Neural cell (in vitro differentiated cells): ENCODE measurements at regions not wholly inside any gene's neighbourhood (a gene's known extent, or its start where the extent isn't known, plus 50 kb on each side); places are given as distances from the start of the nearest gene placed in this dataset.

ENCODE experiments used
- H2AFZ ChIP-seq: fragments of 200-600, 300-800 bp; sonication (generic), shearing (Covaris generic); 2 replicates; pipeline ENCODE4 v1.6.0; 2014; ENCODE audit warnings: low read depth, mild to moderate bottlenecking, antibody characterized with exemption, low read length, moderate library complexity
- H3F3A ChIP-seq: fragments of 200-600 bp; shearing (Covaris generic); 2 replicates; pipeline ENCODE4 v1.6.1; 2016; ENCODE audit warnings: mild to moderate bottlenecking, moderate library complexity, mixed read lengths, antibody characterized with exemption, low read length; ENCODE audit not compliant: insufficient read depth, poor library complexity, severe bottlenecking
- H3K27ac ChIP-seq: fragments of 200-600, 300-800 bp; sonication (generic), shearing (Covaris generic); 2 replicates; pipeline ENCODE4 v1.5.1; 2014; ENCODE audit warnings: mild to moderate bottlenecking, low read length, moderate library complexity
- H3K27me3 ChIP-seq: fragments of 300-800, 200-600 bp; sonication (generic), shearing (Covaris generic); 2 replicates; pipeline ENCODE4 v1.6.0; 2014; ENCODE audit warnings: mild to moderate bottlenecking, low read depth, low read length, moderate library complexity; ENCODE audit not compliant: insufficient read depth
- H3K36me3 ChIP-seq: fragments of 300-800, 200-600 bp; sonication (generic), shearing (Covaris generic); 2 replicates; pipeline ENCODE4 v1.5.1; 2014; ENCODE audit warnings: mild to moderate bottlenecking, antibody characterized with exemption, low read length, moderate library complexity; ENCODE audit not compliant: insufficient read depth
- H3K4me2 ChIP-seq: fragments of 300-800, 200-600 bp; sonication (generic), shearing (Covaris generic); 2 replicates; pipeline ENCODE4 v1.6.0; 2014; ENCODE audit warnings: mild to moderate bottlenecking, low read length
- H3K4me3 ChIP-seq: fragments of 300-800, 200-600 bp; sonication (generic), shearing (Covaris generic); 2 replicates; pipeline ENCODE4 v1.5.1; 2014; ENCODE audit warnings: mild to moderate bottlenecking, low read length, moderate library complexity
- H3K79me2 ChIP-seq: fragments of 200-600 bp; shearing (Covaris generic); replicated peaks from 2 replicates; pipeline ENCODE4 v1.6.0; 2014; ENCODE audit warnings: mild to moderate bottlenecking, low read length, moderate library complexity; ENCODE audit not compliant: insufficient read depth
- H3K9ac ChIP-seq: fragments of 300-800, 200-600 bp; sonication (generic), shearing (Covaris generic); 2 replicates; pipeline ENCODE4 v1.6.1; 2016; ENCODE audit warnings: mild to moderate bottlenecking, low read length, mixed read lengths
- H3K9me2 ChIP-seq: fragments of 200-600 bp; shearing (Covaris generic); 2 replicates; pipeline ENCODE4 v1.6.1; 2016; ENCODE audit warnings: mild to moderate bottlenecking, low read length, mixed read lengths; ENCODE audit not compliant: insufficient read depth
- H3K9me3 ChIP-seq: fragments of 200-600, 300-800 bp; sonication (generic), shearing (Covaris generic); 2 replicates; pipeline ENCODE4 v1.6.1; 2016; ENCODE audit warnings: mild to moderate bottlenecking, mixed run types, low read length, moderate library complexity, mixed read lengths
- H4K20me1 ChIP-seq: fragments of 200-600 bp; shearing (Covaris generic); 2 replicates; pipeline ENCODE4 v1.6.1; 2016; ENCODE audit warnings: mild to moderate bottlenecking, mixed run types; ENCODE audit not compliant: insufficient read depth
- EP300 ChIP-seq: fragments of 450-650 bp; conservative IDR thresholded peaks from 2 replicates; pipeline ENCODE4 v1.6.1; 2014; ENCODE audit warnings: antibody characterized with exemption, mild to moderate bottlenecking, moderate library complexity; ENCODE audit not compliant: poor library complexity, severe bottlenecking
- EZH2 ChIP-seq: fragments of 200-600, 300-800 bp; shearing (Covaris generic), sonication (generic); IDR thresholded peaks from 2 replicates; pipeline ENCODE4 v1.6.1; 2014; ENCODE audit warnings: antibody characterized with exemption, low read length, borderline replicate concordance, mild to moderate bottlenecking; ENCODE audit not compliant: insufficient read depth, poor library complexity, severe bottlenecking
- MXI1 ChIP-seq: fragments of 450-650 bp; conservative IDR thresholded peaks from 2 replicates; pipeline ENCODE4 v1.6.1; 2014; ENCODE audit warnings: antibody characterized with exemption, mild to moderate bottlenecking; ENCODE audit not compliant: poor library complexity, severe bottlenecking
- POLR2AphosphoS5 ChIP-seq: IDR thresholded peaks from 2 replicates; pipeline ENCODE4 v1.6.1; 2012
- SMC3 ChIP-seq: fragments of 450-650 bp; conservative IDR thresholded peaks from 2 replicates; pipeline ENCODE4 v1.6.1; 2014; ENCODE audit warnings: antibody characterized with exemption, mild to moderate bottlenecking, moderate library complexity; ENCODE audit not compliant: poor library complexity
- TAF1 ChIP-seq: IDR thresholded peaks from 2 replicates; pipeline ENCODE4 v1.6.1; 2012; ENCODE audit warnings: low read depth
- TF ChIP-seq, protein P1 (sequence below): IDR thresholded peaks from 2 replicates; pipeline ENCODE4 v1.6.1; 2012; ENCODE audit warnings: borderline replicate concordance
- TF ChIP-seq, protein P2 (sequence below): fragments of 450-650 bp; IDR thresholded peaks from 2 replicates; pipeline ENCODE4 v1.5.1; 2014; ENCODE audit warnings: antibody characterized with exemption, mild to moderate bottlenecking, moderate library complexity; ENCODE audit not compliant: poor library complexity, severe bottlenecking

GRCh38 chr16:86353148-86353547, 157.2 kb upstream of the FOXF1 start:
- Histone ChIP-seq H3K27me3 (no peaks in the 10 kb centered on the region), H4K20me1 (no peaks in the 10 kb centered on the region), H3K36me3 (no peaks in the 10 kb centered on the region), H3K27ac (no peak overlapping the region), H3K4me3 (no peak overlapping the region), H3K9ac (no peak overlapping the region), H3K9me3 (no peaks in the 10 kb centered on the region), H3F3A (no peaks in the 10 kb centered on the region), H2AFZ (no peak overlapping the region), H3K4me2 (no peak overlapping the region), H3K79me2 (no peaks in the 10 kb centered on the region), H3K9me2 (no peaks in the 10 kb centered on the region)
- no peak for TF ChIP-seq EZH2
- no peak for TF ChIP-seq POLR2AphosphoS5
- TF ChIP-seq EP300 = no peak
- TF ChIP-seq, protein P1, sequence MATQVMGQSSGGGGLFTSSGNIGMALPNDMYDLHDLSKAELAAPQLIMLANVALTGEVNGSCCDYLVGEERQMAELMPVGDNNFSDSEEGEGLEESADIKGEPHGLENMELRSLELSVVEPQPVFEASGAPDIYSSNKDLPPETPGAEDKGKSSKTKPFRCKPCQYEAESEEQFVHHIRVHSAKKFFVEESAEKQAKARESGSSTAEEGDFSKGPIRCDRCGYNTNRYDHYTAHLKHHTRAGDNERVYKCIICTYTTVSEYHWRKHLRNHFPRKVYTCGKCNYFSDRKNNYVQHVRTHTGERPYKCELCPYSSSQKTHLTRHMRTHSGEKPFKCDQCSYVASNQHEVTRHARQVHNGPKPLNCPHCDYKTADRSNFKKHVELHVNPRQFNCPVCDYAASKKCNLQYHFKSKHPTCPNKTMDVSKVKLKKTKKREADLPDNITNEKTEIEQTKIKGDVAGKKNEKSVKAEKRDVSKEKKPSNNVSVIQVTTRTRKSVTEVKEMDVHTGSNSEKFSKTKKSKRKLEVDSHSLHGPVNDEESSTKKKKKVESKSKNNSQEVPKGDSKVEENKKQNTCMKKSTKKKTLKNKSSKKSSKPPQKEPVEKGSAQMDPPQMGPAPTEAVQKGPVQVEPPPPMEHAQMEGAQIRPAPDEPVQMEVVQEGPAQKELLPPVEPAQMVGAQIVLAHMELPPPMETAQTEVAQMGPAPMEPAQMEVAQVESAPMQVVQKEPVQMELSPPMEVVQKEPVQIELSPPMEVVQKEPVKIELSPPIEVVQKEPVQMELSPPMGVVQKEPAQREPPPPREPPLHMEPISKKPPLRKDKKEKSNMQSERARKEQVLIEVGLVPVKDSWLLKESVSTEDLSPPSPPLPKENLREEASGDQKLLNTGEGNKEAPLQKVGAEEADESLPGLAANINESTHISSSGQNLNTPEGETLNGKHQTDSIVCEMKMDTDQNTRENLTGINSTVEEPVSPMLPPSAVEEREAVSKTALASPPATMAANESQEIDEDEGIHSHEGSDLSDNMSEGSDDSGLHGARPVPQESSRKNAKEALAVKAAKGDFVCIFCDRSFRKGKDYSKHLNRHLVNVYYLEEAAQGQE = no peak
- TF ChIP-seq MXI1 = no peak
- no peak for TF ChIP-seq SMC3

- Histone ChIP-seq H3K79me2 (no peaks in the 10 kb centered on the region), H3F3A (no peaks in the 10 kb centered on the region), H3K9me2 (no peaks in the 10 kb centered on the region), H3K27ac (no peak overlapping the region), H3K4me3 (no peak overlapping the region), H3K9me3 (no peaks in the 10 kb centered on the region), H3K9ac (no peak overlapping the region), H3K36me3 (no peaks in the 10 kb centered on the region), H2AFZ (no peak overlapping the region), H3K4me2 (no peak overlapping the region), H3K27me3 (no peaks in the 10 kb centered on the region), H4K20me1 (no peaks in the 10 kb centered on the region)
- TF ChIP-seq EZH2 (no peak), POLR2AphosphoS5 (no peak), TAF1 (no peak), EP300 (no peak)
- TF ChIP-seq, protein P1 = no peak
- TF ChIP-seq, protein P2, sequence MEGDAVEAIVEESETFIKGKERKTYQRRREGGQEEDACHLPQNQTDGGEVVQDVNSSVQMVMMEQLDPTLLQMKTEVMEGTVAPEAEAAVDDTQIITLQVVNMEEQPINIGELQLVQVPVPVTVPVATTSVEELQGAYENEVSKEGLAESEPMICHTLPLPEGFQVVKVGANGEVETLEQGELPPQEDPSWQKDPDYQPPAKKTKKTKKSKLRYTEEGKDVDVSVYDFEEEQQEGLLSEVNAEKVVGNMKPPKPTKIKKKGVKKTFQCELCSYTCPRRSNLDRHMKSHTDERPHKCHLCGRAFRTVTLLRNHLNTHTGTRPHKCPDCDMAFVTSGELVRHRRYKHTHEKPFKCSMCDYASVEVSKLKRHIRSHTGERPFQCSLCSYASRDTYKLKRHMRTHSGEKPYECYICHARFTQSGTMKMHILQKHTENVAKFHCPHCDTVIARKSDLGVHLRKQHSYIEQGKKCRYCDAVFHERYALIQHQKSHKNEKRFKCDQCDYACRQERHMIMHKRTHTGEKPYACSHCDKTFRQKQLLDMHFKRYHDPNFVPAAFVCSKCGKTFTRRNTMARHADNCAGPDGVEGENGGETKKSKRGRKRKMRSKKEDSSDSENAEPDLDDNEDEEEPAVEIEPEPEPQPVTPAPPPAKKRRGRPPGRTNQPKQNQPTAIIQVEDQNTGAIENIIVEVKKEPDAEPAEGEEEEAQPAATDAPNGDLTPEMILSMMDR = no peak
Observed at GRCh38 chr16:86353948-86354347, 156.4 kb upstream of the FOXF1 start.
